ENCODE measurements at regions not wholly inside any gene's neighbourhood (a gene's known extent, or its start where the extent isn't known, plus 50 kb on each side); places are given as distances from the start of the nearest gene placed in this dataset.

GRCh38 chr1:82686774-82687173, 886.0 kb downstream of the ADGRL2 start:
- no peak for DNase-seq (ENCODE audit: low read depth)

GRCh38 chr1:82646888-82647287, 846.2 kb downstream of the ADGRL2 start:
- no peak for DNase-seq (ENCODE audit: low read depth)

- DNase-seq (ENCODE audit: low read depth): no peak
Observed at GRCh38 chr1:82646336-82646735, 845.6 kb downstream of the ADGRL2 start.

GRCh38 chr1:82644186-82644915, 843.6 kb downstream of the ADGRL2 start:
- DNase-seq (ENCODE audit: low read depth): no peak

- DNase-seq (ENCODE audit: low read depth): no peak
Observed at GRCh38 chr1:82640352-82640751, 839.6 kb downstream of the ADGRL2 start.

GRCh38 chr1:82634266-82634665, 833.5 kb downstream of the ADGRL2 start:
- DNase-seq (ENCODE audit: low read depth): no peak

- no peak for DNase-seq (ENCODE audit: low read depth)
Observed at GRCh38 chr1:82632155-82632554, 831.4 kb downstream of the ADGRL2 start.

- DNase-seq (ENCODE audit: low read depth): no peak
Observed at GRCh38 chr1:82628887-82629286, 828.2 kb downstream of the ADGRL2 start.

GRCh38 chr1:82625537-82625936, 824.8 kb downstream of the ADGRL2 start:
- no peak for DNase-seq (ENCODE audit: low read depth)

- DNase-seq (ENCODE audit: low read depth): no peak
Observed at GRCh38 chr1:82621076-82621475, 820.3 kb downstream of the ADGRL2 start.

GRCh38 chr1:82614090-82614489, 813.4 kb downstream of the ADGRL2 start:
- DNase-seq (ENCODE audit: low read depth): no peak

GRCh38 chr1:82612986-82613385, 812.3 kb downstream of the ADGRL2 start:
- DNase-seq (ENCODE audit: low read depth): no peak

GRCh38 chr1:82606546-82606945, 805.8 kb downstream of the ADGRL2 start:
- DNase-seq (ENCODE audit: low read depth): no peak

- DNase-seq (ENCODE audit: low read depth): no peak
Observed at GRCh38 chr1:82604524-82604923, 803.8 kb downstream of the ADGRL2 start.

GRCh38 chr1:82600314-82600713, 799.6 kb downstream of the ADGRL2 start:
- no peak for DNase-seq (ENCODE audit: low read depth)

- no peak for DNase-seq (ENCODE audit: low read depth)
Observed at GRCh38 chr1:82598812-82599211, 798.1 kb downstream of the ADGRL2 start.

- no peak for DNase-seq (ENCODE audit: low read depth)
Observed at GRCh38 chr1:82598337-82598736, 797.6 kb downstream of the ADGRL2 start.

- no peak for DNase-seq (ENCODE audit: low read depth)
Observed at GRCh38 chr1:82597649-82598048, 796.9 kb downstream of the ADGRL2 start.

- no peak for DNase-seq (ENCODE audit: low read depth)
Observed at GRCh38 chr1:82597141-82597540, 796.4 kb downstream of the ADGRL2 start.

GRCh38 chr1:82593561-82593960, 792.8 kb downstream of the ADGRL2 start:
- DNase-seq (ENCODE audit: low read depth): no peak

- DNase-seq (ENCODE audit: low read depth): no peak
Observed at GRCh38 chr1:82589588-82589987, 788.9 kb downstream of the ADGRL2 start.

GRCh38 chr1:82587371-82587770, 786.6 kb downstream of the ADGRL2 start:
- no peak for DNase-seq (ENCODE audit: low read depth)

- no peak for DNase-seq (ENCODE audit: low read depth)
Observed at GRCh38 chr1:82586473-82586872, 785.7 kb downstream of the ADGRL2 start.

GRCh38 chr1:82582347-82582746, 781.6 kb downstream of the ADGRL2 start:
- DNase-seq (ENCODE audit: low read depth): no peak

Measured in T-helper 22 cell (primary cell).